Aorta (tissue), 5 donors: ENCODE measurements at regions not wholly inside any gene's neighbourhood (a gene's known extent, or its start where the extent isn't known, plus 50 kb on each side); places are given as distances from the start of the nearest gene placed in this dataset.

Experiments used
- ATAC-seq: fragments of 200-7000 bp; cut with Tn5 transposase; one replicate; pipeline ENCODE4 v1.9.1; 2022; ENCODE audit warnings: moderate library complexity; ENCODE audit not compliant: low FRiP score
- DNase-seq, 2 donors: peaks; one replicate each; pipeline ENCODE4 v3.0.0-alpha.2; 2020
- H3K27ac ChIP-seq, 2 donors: one replicate each; pipeline ENCODE4 v1.5.1; 2013; ENCODE audit warnings: low read length in 2 of 2, mild to moderate bottlenecking in 2 of 2, moderate library complexity in 2 of 2, control low read depth in 1 of 2, inconsistent platforms in 1 of 2, low read depth in 1 of 2
- H3K27me3 ChIP-seq, 2 donors: one replicate each; pipeline ENCODE4 v1.6.1; 2013; ENCODE audit warnings: control low read depth in 1 of 2, low read length in 1 of 2, mild to moderate bottlenecking in 1 of 2, moderate library complexity in 1 of 2; ENCODE audit not compliant: insufficient read depth in 2 of 2, control insufficient read depth in 1 of 2
- H3K36me3 ChIP-seq, 2 donors: one replicate each; pipeline ENCODE4 v1.6.1; 2013; ENCODE audit warnings: control low read depth in 1 of 2, low read length in 1 of 2, mild to moderate bottlenecking in 1 of 2; ENCODE audit not compliant: insufficient read depth in 2 of 2, control insufficient read depth in 1 of 2
- H3K4me1 ChIP-seq, 2 donors: one replicate each; pipeline ENCODE4 v1.6.1; 2013; ENCODE audit warnings: low read length in 2 of 2, control low read depth in 1 of 2, mild to moderate bottlenecking in 1 of 2, moderate library complexity in 1 of 2; ENCODE audit not compliant: insufficient read depth in 2 of 2, control insufficient read depth in 1 of 2
- H3K4me3 ChIP-seq, 2 donors: one replicate each; pipeline ENCODE4 v1.5.1; 2013; ENCODE audit warnings: low read length in 2 of 2, control low read depth in 1 of 2, mild to moderate bottlenecking in 1 of 2
- H3K9me3 ChIP-seq: one replicate; pipeline ENCODE4 v1.6.1; 2013; ENCODE audit warnings: mild to moderate bottlenecking, low read length; ENCODE audit not compliant: control insufficient read depth
- WGBS, 2 donors: extraction: QIAGEN DNeasy Blood & Tissue Kit; methylation state at CpG; one replicate each; pipeline ENCODE4 v1.1.7; 2013; 5-methylcytosine and 5-hydroxymethylcytosine counted together
- intact Hi-C, 2 donors: fragments of 100-400 bp; cut with DNase I; formaldehyde crosslinking; loops; one replicate each; pipeline versions ENCODE4 v1.14.2 to v1.15.0; 2022
- donor health status: healthy with polysubstance abuse.
- donor health status: Bipolar disorder and iron deficiency.
- donor health status: DM: no; HTN: no; CAD: no.
- donor health status: DM: no; HTN: no; CAD: no.
- donor health status: DM: yes; HTN: yes; CAD: no.

DNA sequence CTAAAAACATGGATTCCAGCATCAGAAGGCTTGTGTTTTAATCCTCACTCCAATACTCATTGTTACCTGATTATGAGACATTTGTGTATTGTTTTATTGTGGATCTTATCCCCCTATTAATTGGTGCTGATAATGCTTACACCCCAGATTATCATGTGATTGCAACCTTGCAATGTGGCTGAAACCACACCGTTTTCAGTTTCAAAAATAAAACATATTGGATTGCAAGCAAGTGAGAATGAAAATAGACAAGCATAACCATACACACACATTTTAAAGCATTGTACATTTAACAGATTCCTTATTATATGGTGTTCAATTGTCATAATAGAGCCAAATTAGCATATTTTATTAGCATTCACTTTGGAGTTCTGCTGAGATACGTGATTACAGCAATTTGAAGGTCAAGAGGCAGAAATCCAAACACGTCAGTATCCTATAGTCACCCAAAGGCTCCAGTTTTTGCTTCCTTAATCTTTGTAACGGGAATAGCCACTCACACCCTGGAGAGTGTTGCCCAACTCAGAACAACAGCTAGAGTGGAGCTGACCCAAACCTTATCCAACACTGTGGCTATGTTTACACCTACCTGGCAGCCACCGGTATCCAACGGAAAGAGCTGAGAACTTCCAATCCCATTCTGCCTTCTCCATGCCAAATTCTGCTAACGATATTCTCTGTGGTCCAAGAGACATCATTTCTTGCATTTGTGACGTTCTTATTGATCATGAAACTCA lies 317.1 kb upstream of the KLF6 start:
- H3K9me3 ChIP-seq: no peaks in the 10 kb centered on the region
- ATAC-seq: no peak

DNA sequence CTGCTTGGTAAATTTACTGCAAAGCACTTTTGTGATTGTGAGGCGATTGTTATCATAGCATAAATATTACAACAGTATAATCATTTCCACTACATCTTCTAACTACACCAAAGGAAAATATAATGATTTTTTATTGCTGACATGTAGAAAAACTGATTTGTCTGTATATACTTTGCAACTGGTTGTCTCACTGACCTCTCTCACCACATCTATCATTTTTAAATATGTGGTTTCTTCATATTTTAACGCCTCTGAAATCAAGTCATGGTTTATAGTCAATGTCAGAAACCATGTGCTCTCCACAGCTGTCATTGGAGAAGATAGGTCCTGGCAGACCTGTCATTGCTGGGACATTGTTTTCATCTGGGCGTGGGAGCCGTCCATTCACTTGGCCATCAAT lies 315.4 kb upstream of the KLF6 start:
- 78 to 83% methylated on average over 4 of the region's 4 CpGs for WGBS, 2 donors
- Histone ChIP-seq H3K27me3 (no peaks in the 10 kb centered on the region), H3K27ac (no peak overlapping the region), H3K36me3 (no peaks in the 10 kb centered on the region), H3K4me1 (no peaks in the 10 kb centered on the region), H3K9me3 (no peaks in the 10 kb centered on the region), H3K4me3 (no peak overlapping the region)
- intact Hi-C loops: no loop called here
- ATAC-seq (no peak), DNase-seq (no peak)

More for the DNA sequence above, 317.1 kb upstream of the KLF6 start:
- intact Hi-C loops: no loop called here
- H3K4me1 ChIP-seq: no peaks in the 10 kb centered on the region
- no peak overlapping the region for H3K27ac ChIP-seq
- WGBS, 2 donors: 94 to 96% methylated on average over 8 of the region's 8 CpGs
- no peak overlapping the region for H3K4me3 ChIP-seq
- H3K36me3 ChIP-seq: no peaks in the 10 kb centered on the region
- H3K27me3 ChIP-seq: no peaks in the 10 kb centered on the region
- DNase-seq: no peak

DNA sequence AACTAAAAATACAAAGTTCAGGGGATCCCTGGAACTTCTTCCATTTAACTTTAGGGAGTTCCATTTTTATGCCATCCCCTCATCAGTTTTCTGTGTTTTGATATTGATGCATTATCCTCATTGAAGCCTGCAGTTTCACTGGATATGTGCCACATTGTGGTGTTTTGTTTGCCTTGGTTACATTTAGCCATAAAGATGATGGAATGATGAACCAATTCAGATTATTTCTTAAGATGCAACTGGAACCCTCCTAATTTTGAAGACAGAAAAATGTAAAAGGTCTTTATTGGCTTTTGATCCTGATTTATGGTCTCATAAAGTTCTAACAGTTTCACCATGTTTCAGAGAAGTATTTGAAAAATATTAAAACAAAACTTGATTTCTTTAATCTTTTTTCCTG lies 314.2 kb upstream of the KLF6 start:
- Histone ChIP-seq H3K4me3 (no peak overlapping the region), H3K36me3 (no peaks in the 10 kb centered on the region), H3K4me1 (no peaks in the 10 kb centered on the region), H3K27ac (no peak overlapping the region), H3K9me3 (no peaks in the 10 kb centered on the region), H3K27me3 (no peaks in the 10 kb centered on the region)
- ATAC-seq (no peak), DNase-seq (no peak)
- intact Hi-C loops: no loop called here

DNA sequence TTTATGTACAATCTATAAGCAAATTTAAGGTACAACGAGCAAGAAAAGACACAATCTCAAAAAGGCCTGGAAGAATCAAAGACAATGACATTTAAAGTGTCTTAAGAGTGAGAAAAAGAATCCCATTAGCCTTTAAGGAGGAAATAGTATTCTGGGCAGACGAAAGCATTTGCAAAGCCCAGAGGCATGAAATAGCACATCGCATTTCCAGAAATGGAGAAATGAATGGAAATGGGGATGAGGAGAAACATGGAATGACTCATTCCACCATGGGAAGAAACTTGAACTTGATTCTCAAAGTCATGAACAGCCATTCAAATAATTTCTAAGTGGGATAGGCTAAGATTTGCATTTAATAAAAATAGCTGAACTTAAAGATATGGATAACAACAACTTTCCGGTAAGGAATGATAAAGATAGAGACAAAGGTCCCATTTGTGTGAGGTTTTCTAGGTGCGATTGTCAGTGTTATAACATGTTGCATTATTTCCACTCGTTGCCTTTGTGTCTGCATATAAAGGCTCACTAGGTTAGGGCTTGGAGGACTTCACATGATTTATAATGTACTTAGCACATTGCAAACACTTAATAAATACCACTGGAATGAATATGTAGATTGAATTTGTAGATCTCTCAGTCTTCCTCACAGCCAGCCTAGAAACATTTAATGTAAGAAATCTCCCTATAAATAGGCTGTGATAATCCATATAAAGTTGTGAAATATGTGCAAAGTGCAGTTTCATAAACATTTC lies 310.3 kb upstream of the KLF6 start:
- Histone ChIP-seq H3K27ac (no peak overlapping the region), H3K4me1 (no peaks in the 10 kb centered on the region), H3K27me3 (no peaks in the 10 kb centered on the region), H3K36me3 (no peaks in the 10 kb centered on the region), H3K9me3 (no peaks in the 10 kb centered on the region), H3K4me3 (no peak overlapping the region)
- DNase-seq: no peak
- 74 to 76% methylated on average over 6 of the region's 6 CpGs for WGBS, 2 donors
- intact Hi-C loops: no loop called here
- ATAC-seq: no peak

DNA sequence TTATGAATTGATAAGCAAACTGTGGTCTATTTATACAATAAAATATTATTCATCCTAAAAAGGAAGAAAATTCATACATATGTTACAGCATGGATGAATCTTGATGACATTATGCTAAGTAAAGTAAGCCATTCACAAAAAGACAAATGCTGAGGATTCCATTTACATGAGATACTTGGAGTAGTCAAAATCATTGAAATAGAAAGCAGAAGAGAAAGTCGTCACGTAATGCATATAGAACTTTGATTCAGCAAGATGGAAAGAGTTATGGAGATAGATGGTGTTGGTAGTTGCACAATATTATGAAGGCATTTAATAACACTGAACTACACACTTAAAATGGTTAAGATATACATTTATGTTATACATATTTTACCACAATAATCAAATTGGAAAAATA lies 309.7 kb upstream of the KLF6 start:
- intact Hi-C loops: no loop called here
- H3K4me3 ChIP-seq: no peak overlapping the region
- WGBS, 2 donors: 94 to 99% methylated on average over 2 of the region's 2 CpGs
- DNase-seq (no peak), ATAC-seq (no peak)
- H3K4me1 ChIP-seq: no peaks in the 10 kb centered on the region
- no peaks in the 10 kb centered on the region for H3K36me3 ChIP-seq
- H3K9me3 ChIP-seq: no peaks in the 10 kb centered on the region
- H3K27ac ChIP-seq: no peak overlapping the region
- no peaks in the 10 kb centered on the region for H3K27me3 ChIP-seq

DNA sequence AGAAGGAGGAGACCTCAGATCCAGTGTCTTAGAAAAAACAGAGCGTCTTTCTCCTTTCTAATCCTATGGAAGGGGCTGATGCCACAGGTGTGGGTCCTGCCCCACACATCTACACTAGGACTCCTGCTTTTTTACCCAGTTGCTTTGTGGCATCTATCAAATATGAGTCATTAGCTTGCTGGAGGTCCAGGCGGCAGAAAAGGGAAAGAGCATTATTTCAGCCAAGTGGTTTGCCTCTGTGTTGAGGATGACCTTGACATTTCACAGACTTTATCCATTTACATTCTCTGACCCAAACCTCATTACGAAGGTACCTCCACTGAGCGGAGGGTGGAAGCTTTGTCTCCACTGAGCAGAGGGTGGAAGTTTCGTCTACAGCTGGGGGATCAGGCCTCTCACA lies 308.4 kb upstream of the KLF6 start:
- 95 to 96% methylated on average over 5 of the region's 5 CpGs for WGBS, 2 donors
- H3K4me1 ChIP-seq: no peaks in the 10 kb centered on the region
- DNase-seq (no peak), ATAC-seq (no peak)
- H3K27me3 ChIP-seq: no peaks in the 10 kb centered on the region
- H3K36me3 ChIP-seq: no peaks in the 10 kb centered on the region
- no peak overlapping the region for H3K4me3 ChIP-seq
- intact Hi-C loops: no loop called here
- H3K27ac ChIP-seq: no peak overlapping the region
- no peaks in the 10 kb centered on the region for H3K9me3 ChIP-seq

DNA sequence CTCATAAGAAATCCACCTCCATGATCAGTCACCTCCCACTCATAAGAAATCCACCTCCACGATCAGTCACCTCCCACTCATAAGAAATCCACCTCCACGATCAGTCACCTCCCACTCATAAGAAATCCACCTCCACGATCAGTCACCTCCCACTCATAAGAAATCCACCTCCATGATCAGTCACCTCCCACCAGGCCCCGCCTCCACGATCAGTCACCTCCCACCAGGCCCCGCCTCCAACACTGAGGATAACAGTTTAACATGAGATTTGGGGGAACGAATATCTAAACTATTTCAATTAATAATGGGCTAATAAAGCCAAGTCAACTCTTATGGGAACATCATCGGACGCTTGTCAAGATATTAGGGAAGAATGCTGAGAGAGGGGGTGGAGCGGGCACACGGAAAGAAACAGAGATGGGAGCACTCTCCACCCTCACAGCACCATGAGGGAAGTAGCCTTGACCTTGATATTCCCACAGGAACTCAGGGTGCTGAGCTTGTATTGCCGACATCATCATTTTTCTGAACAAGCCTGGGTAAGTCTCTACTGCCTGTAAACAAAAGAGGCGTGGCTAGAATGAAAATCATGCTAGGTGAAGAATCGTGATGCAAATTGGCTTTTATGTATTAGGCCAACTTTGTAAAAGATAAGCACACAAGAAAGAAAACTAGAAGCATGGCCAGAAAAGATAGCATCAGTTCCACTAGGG lies 303.5 kb upstream of the KLF6 start:
- no peak for ATAC-seq
- intact Hi-C loops: loop anchor here in 1 of 2 donors (10.0 kb wide), 1 partner anchor 566 kb away; no protein-coding TSS in a partner anchor
- H3K4me3 ChIP-seq: no peak overlapping the region
- DNase-seq: no peak
- H3K27ac ChIP-seq: no peak overlapping the region
- no peaks in the 10 kb centered on the region for H3K36me3 ChIP-seq
- H3K9me3 ChIP-seq: no peaks in the 10 kb centered on the region
- WGBS, 2 donors: 96 to 97% methylated on average over 14 of the region's 14 CpGs
- peaks cover 0 to 3% of the 10 kb centered on the region in 2 donors for H3K4me1 ChIP-seq
- H3K27me3 ChIP-seq: no peaks in the 10 kb centered on the region

DNA sequence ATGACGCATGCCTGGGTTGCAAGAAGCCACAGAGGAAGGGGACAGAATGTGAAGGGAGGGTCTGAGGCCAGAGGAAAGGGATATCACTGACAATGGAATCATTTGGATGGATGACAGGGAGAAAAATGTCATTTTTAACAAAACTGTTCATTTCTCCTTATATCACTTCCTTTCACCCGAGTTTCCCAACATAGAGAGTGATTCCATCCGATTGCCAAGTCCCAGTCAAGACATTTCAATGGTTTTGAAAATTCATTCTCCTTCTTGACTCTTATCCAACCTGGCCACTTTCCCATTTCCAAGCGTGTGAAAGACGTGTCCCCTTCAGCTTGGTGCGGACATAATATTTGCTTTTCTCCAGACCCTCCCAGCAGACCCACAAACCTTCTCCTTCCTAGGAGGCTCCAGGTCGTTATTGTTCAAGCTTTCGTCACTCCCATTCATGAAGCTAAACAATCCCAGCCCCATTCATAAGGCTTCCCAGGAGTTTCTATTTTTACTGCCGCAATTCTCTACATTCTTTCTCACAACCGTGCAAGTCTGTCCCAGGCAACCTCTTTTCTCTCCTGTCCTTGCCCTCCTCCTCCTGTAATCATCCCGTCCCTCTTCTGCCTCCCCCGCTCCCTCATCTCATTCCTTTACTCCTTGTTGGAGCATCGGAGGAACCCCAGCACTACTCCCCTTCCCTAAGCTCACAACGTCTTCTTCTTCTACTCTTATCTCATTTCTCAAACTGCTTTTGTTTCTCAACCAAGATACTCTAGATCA lies 301.3 kb upstream of the KLF6 start:
- no peak for ATAC-seq
- intact Hi-C loops: loop anchor here in 1 of 2 donors (10.0 kb wide), 1 partner anchor 568 kb away; no protein-coding TSS in a partner anchor
- H3K4me3 ChIP-seq: peak overlapping the region in 1 of 2 donors; percentile 24

More for the DNA sequence above, 301.3 kb upstream of the KLF6 start:
- H3K27ac ChIP-seq: peak overlapping the region in 1 of 2 donors; percentile 17
- no peaks in the 10 kb centered on the region for H3K27me3 ChIP-seq
- no peak for DNase-seq
- H3K9me3 ChIP-seq: no peaks in the 10 kb centered on the region
- WGBS, 2 donors: 14 to 15% methylated on average over 14 of the region's 14 CpGs
- peaks cover 4 to 10% of the 10 kb centered on the region in 2 donors for H3K4me1 ChIP-seq
- no peaks in the 10 kb centered on the region for H3K36me3 ChIP-seq
